ENCODE measurements at regions not wholly inside any gene's neighbourhood (a gene's known extent, or its start where the extent isn't known, plus 50 kb on each side); places are given as distances from the start of the nearest gene placed in this dataset.

DNA sequence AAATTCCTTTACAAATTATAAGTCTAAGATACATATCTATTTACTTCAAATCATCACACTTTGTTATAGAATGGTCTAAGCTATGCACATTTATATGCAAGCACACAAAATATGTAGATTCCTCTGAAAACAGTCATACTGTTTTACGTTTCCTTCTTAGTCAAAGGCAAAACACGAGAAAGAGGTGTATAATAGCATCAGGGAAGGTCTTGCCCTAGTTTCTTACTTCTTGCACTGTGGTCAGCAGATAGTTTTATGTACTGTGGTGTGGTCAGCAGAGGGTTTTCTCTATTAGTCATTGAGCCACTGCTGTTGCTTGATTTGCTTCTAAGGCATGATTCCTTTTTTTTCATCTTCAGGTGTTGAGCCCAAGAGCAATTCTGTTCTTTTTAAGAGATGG lies 117.7 kb downstream of the ADAM29 start:
- H3K9me2 ChIP-seq (ENCODE audit: insufficient read depth, low read length): no peaks in the 10 kb centered on the region
- H3K4me2 ChIP-seq (ENCODE audit: low read length): no peak overlapping the region
- peak overlapping the region; percentile 46; the same call in 1 of the 2 replicates for H2AFZ ChIP-seq (ENCODE audit: low read length)
- H3K36me3 ChIP-seq (ENCODE audit: insufficient read depth, low read length): peaks cover 16% of the 10 kb centered on the region; the same call in 1 of the 2 replicates
- H3K79me2 ChIP-seq (ENCODE audit: insufficient read depth, low read depth, low read length): no peaks in the 10 kb centered on the region
- peaks cover 4% of the 10 kb centered on the region for H3K4me1 ChIP-seq (ENCODE audit: insufficient read depth, low read length, poor library complexity, severe bottlenecking)
- no TSS peak for BruUV-seq (replicated peaks)
- no peak overlapping the region for H3K4me3 ChIP-seq (ENCODE audit: low read depth, low read length, poor library complexity, severe bottlenecking)
- H3K27ac ChIP-seq (ENCODE audit: low read depth, low read length, poor library complexity, severe bottlenecking): no peak overlapping the region
- POLR2A ChIA-PET: interaction anchor here (0.7 to 1.4 kb wide), 3 partner anchors 9 to 114 kb away, joined by 3 read pairs; no protein-coding TSS in a partner anchor
- CTCF ChIA-PET (ENCODE audit: unreplicated experiment): no interaction called here
- H3K9me3 ChIP-seq (ENCODE audit: low read length): peaks cover 46% of the 10 kb centered on the region
- no peak for TF ChIP-seq EZH2phosphoT487 (IDR thresholded peaks at IDR 0.05; ENCODE audit: borderline replicate concordance, low read depth, low read length)
- TF ChIP-seq, protein P1, sequence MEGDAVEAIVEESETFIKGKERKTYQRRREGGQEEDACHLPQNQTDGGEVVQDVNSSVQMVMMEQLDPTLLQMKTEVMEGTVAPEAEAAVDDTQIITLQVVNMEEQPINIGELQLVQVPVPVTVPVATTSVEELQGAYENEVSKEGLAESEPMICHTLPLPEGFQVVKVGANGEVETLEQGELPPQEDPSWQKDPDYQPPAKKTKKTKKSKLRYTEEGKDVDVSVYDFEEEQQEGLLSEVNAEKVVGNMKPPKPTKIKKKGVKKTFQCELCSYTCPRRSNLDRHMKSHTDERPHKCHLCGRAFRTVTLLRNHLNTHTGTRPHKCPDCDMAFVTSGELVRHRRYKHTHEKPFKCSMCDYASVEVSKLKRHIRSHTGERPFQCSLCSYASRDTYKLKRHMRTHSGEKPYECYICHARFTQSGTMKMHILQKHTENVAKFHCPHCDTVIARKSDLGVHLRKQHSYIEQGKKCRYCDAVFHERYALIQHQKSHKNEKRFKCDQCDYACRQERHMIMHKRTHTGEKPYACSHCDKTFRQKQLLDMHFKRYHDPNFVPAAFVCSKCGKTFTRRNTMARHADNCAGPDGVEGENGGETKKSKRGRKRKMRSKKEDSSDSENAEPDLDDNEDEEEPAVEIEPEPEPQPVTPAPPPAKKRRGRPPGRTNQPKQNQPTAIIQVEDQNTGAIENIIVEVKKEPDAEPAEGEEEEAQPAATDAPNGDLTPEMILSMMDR (conservative IDR thresholded peaks at IDR 0.05; ENCODE audit: low read length): no peak
- H4K20me1 ChIP-seq (ENCODE audit: insufficient read depth, low read length): no peaks in the 10 kb centered on the region
- no peak for DNase-seq (ENCODE audit: low spot score)
- intact Hi-C loops (cut with micrococcal nuclease; ENCODE audit: unreplicated experiment): no loop called here

DNA sequence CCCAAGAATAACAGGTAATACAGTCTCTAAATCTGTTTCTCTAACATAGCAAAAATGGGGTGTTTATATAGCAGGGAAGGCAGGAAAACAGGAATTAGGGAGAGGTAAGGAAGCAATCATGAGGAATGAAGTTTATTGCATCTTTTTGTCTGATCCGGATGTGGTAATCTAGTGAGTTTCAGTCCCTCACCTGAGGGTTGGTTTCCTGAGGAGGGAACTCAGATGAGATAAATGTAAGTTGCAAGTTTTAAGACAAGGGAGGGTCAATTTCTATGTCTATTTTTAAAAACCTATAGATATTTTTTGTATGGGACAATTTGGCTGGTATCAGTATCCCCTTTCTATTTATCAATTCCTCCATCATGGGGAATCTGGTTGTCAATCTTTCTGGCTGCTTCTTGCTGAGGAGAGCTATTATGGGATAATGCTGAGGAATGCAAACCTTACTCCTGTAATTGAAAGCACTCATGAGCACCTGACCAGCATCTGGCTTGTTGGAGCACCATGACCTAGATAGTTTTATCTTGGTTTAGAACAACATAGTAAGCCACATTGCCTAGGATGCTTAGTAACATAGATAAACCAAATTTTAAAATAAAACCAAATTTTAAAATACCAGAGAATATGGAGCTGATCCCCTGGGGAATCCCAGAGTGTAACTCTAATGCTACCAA lies 130.1 kb downstream of the ADAM29 start:
- H3K36me3 ChIP-seq (ENCODE audit: insufficient read depth, low read length): peaks cover 20% of the 10 kb centered on the region; the same call in 1 of the 2 replicates
- ChIA-PET POLR2A (interaction anchor here (0.5 to 2.2 kb wide), 4 partner anchors 11 to 425 kb away, joined by 3 to 7 read pairs (median 4); no protein-coding TSS in a partner anchor), CTCF (ENCODE audit: unreplicated experiment) (no interaction called here)
- no peaks in the 10 kb centered on the region for H3K9me2 ChIP-seq (ENCODE audit: insufficient read depth, low read length)
- DNase-seq (ENCODE audit: low spot score): no peak
- no TSS peak for BruUV-seq (replicated peaks)
- H3K9me3 ChIP-seq (ENCODE audit: low read length): peaks cover 47% of the 10 kb centered on the region
- H4K20me1 ChIP-seq (ENCODE audit: insufficient read depth, low read length): no peaks in the 10 kb centered on the region
- no peak overlapping the region for H2AFZ ChIP-seq (ENCODE audit: low read length)
- no peak overlapping the region for H3K4me2 ChIP-seq (ENCODE audit: low read length)
- no peak overlapping the region for H3K4me3 ChIP-seq (ENCODE audit: low read depth, low read length, poor library complexity, severe bottlenecking)
- no peak overlapping the region for H3K27ac ChIP-seq (ENCODE audit: low read depth, low read length, poor library complexity, severe bottlenecking)
- H3K4me1 ChIP-seq (ENCODE audit: insufficient read depth, low read length, poor library complexity, severe bottlenecking): no peaks in the 10 kb centered on the region
- TF ChIP-seq, protein P1 (conservative IDR thresholded peaks at IDR 0.05; ENCODE audit: low read length): no peak
- intact Hi-C loops (cut with micrococcal nuclease; ENCODE audit: unreplicated experiment): no loop called here
- no peaks in the 10 kb centered on the region for H3K79me2 ChIP-seq (ENCODE audit: insufficient read depth, low read depth, low read length)

DNA sequence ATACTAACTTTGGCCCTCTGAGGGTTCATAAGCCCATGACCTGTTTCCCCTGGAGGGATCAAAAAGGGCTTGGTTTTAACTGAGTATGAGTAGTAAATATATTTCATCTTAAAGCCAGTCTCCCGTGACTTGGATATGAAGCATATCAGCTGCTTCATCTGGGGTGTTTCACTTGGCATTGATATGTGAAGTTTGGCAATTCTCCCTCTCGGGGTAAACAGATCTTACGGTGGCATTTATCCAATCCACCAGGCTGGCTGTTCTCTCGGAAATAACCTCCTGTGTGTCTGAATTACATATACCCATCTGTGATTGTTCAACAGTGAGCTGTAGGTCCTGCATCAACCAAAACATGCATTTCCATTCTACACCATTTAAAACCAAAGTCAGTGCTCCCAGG lies 130.7 kb downstream of the ADAM29 start:
- no peak overlapping the region for H3K4me3 ChIP-seq (ENCODE audit: low read depth, low read length, poor library complexity, severe bottlenecking)
- no peaks in the 10 kb centered on the region for H3K4me1 ChIP-seq (ENCODE audit: insufficient read depth, low read length, poor library complexity, severe bottlenecking)
- no peak overlapping the region for H3K4me2 ChIP-seq (ENCODE audit: low read length)
- no peaks in the 10 kb centered on the region for H3K9me2 ChIP-seq (ENCODE audit: insufficient read depth, low read length)
- BruUV-seq (replicated peaks): no TSS peak
- H2AFZ ChIP-seq (ENCODE audit: low read length): no peak overlapping the region
- H3K79me2 ChIP-seq (ENCODE audit: insufficient read depth, low read depth, low read length): no peaks in the 10 kb centered on the region
- ChIA-PET CTCF (ENCODE audit: unreplicated experiment) (no interaction called here), POLR2A (interaction anchor here (0.7 to 2.2 kb wide), 5 partner anchors 12 to 319 kb away, joined by 3 to 7 read pairs (median 4); no protein-coding TSS in a partner anchor)
- TF ChIP-seq, protein P1 (conservative IDR thresholded peaks at IDR 0.05; ENCODE audit: low read length): no peak
- no peak for TF ChIP-seq EZH2phosphoT487 (IDR thresholded peaks at IDR 0.05; ENCODE audit: borderline replicate concordance, low read depth, low read length)
- H4K20me1 ChIP-seq (ENCODE audit: insufficient read depth, low read length): no peaks in the 10 kb centered on the region
- intact Hi-C loops (cut with micrococcal nuclease; ENCODE audit: unreplicated experiment): no loop called here
- no peak overlapping the region for H3K27ac ChIP-seq (ENCODE audit: low read depth, low read length, poor library complexity, severe bottlenecking)
- H3K36me3 ChIP-seq (ENCODE audit: insufficient read depth, low read length): peaks cover 15% of the 10 kb centered on the region; the same call in 1 of the 2 replicates
- H3K9me3 ChIP-seq (ENCODE audit: low read length): peaks cover 47% of the 10 kb centered on the region
- no peak for DNase-seq (ENCODE audit: low spot score)

All from OCI-LY7 (cell line).